Neutrophil (primary cell): ENCODE measurements at regions not wholly inside any gene's neighbourhood (a gene's known extent, or its start where the extent isn't known, plus 50 kb on each side); places are given as distances from the start of the nearest gene placed in this dataset.

ENCODE experiments used
- H3K27ac ChIP-seq: fragments of 200-600 bp; sonication (generic); 2 replicates; pipeline ENCODE4 v1.5.1; 2016; ENCODE audit warnings: mild to moderate bottlenecking, moderate library complexity
- H3K27me3 ChIP-seq: fragments of 200-600 bp; sonication (generic); 2 replicates; pipeline ENCODE4 v1.6.0; 2016; ENCODE audit warnings: mild to moderate bottlenecking
- H3K36me3 ChIP-seq: fragments of 200-600 bp; sonication (generic); 2 replicates; pipeline ENCODE4 v1.5.1; 2017
- H3K4me1 ChIP-seq, 2 experiments: fragments of 200-600 bp in 1 of 2; sonication (generic) in 1 of 2; 1 replicate in 1 of 2; 2 replicates in 1 of 2; pipeline versions ENCODE4 v1.5.1 to v1.6.1; 2013 to 2016; ENCODE audit warnings: low read depth in 1 of 2, low read length in 1 of 2, mild to moderate bottlenecking in 1 of 2, moderate library complexity in 1 of 2; ENCODE audit not compliant: control insufficient read depth in 1 of 2, insufficient read depth in 1 of 2
- H3K4me3 ChIP-seq, 2 experiments: fragments of 200-600 bp in 1 of 2; sonication (generic) in 1 of 2; 1 replicate in 1 of 2; 2 replicates in 1 of 2; pipeline ENCODE4 v1.5.1; 2013 to 2016; ENCODE audit warnings: low read depth in 1 of 2, low read length in 1 of 2, mild to moderate bottlenecking in 1 of 2, moderate library complexity in 1 of 2
- H3K9me3 ChIP-seq: fragments of 200-600 bp; sonication (generic); 2 replicates; pipeline ENCODE4 v1.5.1; 2016
- TF ChIP-seq, protein P1 (sequence below): fragments of 200-600 bp; sonication (generic); IDR thresholded peaks from 2 replicates; pipeline ENCODE4 v1.5.1; 2016; ENCODE audit warnings: antibody characterized with exemption

GRCh38 chr3:59578129-59578528, 528.3 kb upstream of the CFAP20DC start:
- Histone ChIP-seq H3K36me3 (no peaks in the 10 kb centered on the region), H3K4me1 (peaks cover 0 to 4% of the 10 kb centered on the region in 2 experiments), H3K9me3 (no peaks in the 10 kb centered on the region), H3K27ac (no peak overlapping the region), H3K4me3 (no peak overlapping the region), H3K27me3 (no peaks in the 10 kb centered on the region)
- TF ChIP-seq, protein P1, sequence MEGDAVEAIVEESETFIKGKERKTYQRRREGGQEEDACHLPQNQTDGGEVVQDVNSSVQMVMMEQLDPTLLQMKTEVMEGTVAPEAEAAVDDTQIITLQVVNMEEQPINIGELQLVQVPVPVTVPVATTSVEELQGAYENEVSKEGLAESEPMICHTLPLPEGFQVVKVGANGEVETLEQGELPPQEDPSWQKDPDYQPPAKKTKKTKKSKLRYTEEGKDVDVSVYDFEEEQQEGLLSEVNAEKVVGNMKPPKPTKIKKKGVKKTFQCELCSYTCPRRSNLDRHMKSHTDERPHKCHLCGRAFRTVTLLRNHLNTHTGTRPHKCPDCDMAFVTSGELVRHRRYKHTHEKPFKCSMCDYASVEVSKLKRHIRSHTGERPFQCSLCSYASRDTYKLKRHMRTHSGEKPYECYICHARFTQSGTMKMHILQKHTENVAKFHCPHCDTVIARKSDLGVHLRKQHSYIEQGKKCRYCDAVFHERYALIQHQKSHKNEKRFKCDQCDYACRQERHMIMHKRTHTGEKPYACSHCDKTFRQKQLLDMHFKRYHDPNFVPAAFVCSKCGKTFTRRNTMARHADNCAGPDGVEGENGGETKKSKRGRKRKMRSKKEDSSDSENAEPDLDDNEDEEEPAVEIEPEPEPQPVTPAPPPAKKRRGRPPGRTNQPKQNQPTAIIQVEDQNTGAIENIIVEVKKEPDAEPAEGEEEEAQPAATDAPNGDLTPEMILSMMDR = no peak

GRCh38 chr3:59576606-59577005, 526.8 kb upstream of the CFAP20DC start:
- no peak overlapping the region for H3K4me3 ChIP-seq
- H3K27ac ChIP-seq = no peak overlapping the region
- peaks cover 0 to 4% of the 10 kb centered on the region in 2 experiments for H3K4me1 ChIP-seq
- no peaks in the 10 kb centered on the region for H3K27me3 ChIP-seq
- TF ChIP-seq, protein P1 = no peak
- H3K9me3 ChIP-seq = no peaks in the 10 kb centered on the region
- H3K36me3 ChIP-seq = no peaks in the 10 kb centered on the region

GRCh38 chr3:59575113-59576001, 525.5 kb upstream of the CFAP20DC start:
- TF ChIP-seq, protein P1 = peak; percentile 96
- no peak overlapping the region for H3K27ac ChIP-seq
- H3K4me1 ChIP-seq = peaks cover 0 to 4% of the 10 kb centered on the region in 2 experiments
- no peaks in the 10 kb centered on the region for H3K27me3 ChIP-seq
- no peaks in the 10 kb centered on the region for H3K9me3 ChIP-seq
- H3K4me3 ChIP-seq = no peak overlapping the region
- no peaks in the 10 kb centered on the region for H3K36me3 ChIP-seq

DNA sequence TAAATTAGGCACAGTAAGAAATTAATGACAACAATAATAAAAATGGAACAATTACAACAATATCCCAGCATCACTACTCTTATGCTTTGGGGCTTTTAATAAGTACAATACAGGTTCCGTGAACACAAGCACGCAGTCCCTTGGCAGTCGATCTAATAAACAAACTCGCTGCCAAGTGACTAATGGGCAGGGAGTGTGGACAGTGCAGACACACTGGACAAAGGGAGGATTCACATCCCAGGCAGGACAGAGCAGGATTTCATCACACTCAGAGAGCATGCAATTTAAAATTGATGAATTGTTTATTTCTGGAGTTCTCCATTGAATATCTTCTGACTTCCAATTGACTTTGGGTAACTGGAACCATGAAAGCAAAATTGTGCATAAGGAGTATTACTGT, 524.1 kb upstream of the CFAP20DC start:
- TF ChIP-seq, protein P1 = no peak
- peaks cover 0 to 4% of the 10 kb centered on the region in 2 experiments for H3K4me1 ChIP-seq

GRCh38 chr3:59572106-59572505, 522.3 kb upstream of the CFAP20DC start:
- TF ChIP-seq, protein P1 = no peak
- H3K4me1 ChIP-seq = peaks cover 0 to 4% of the 10 kb centered on the region in 2 experiments
- H3K36me3 ChIP-seq = no peaks in the 10 kb centered on the region
- H3K27ac ChIP-seq = no peak overlapping the region
- H3K4me3 ChIP-seq = no peak overlapping the region
- H3K27me3 ChIP-seq = no peaks in the 10 kb centered on the region
- no peaks in the 10 kb centered on the region for H3K9me3 ChIP-seq

More for the DNA sequence above, 524.1 kb upstream of the CFAP20DC start:
- no peaks in the 10 kb centered on the region for H3K36me3 ChIP-seq
- H3K4me3 ChIP-seq = no peak overlapping the region
- no peaks in the 10 kb centered on the region for H3K9me3 ChIP-seq
- no peaks in the 10 kb centered on the region for H3K27me3 ChIP-seq
- H3K27ac ChIP-seq = no peak overlapping the region
